SK-N-SH treated with all-trans-retinoic acid at 6 μM for 48 hours (cell line): ENCODE measurements at regions not wholly inside any gene's neighbourhood (a gene's known extent, or its start where the extent isn't known, plus 50 kb on each side); places are given as distances from the start of the nearest gene placed in this dataset.

Source experiments
- ATAC-seq: fragments of 200-7000 bp; cut with Tn5 transposase; 3 replicates; pipeline ENCODE4 v1.9.1; 2020; ENCODE audit warnings: mild to moderate bottlenecking, moderate library complexity
- ARNTL ChIP-seq: fragments of 450-650 bp; formaldehyde crosslinking; IDR thresholded peaks from 2 replicates; pipeline ENCODE4 v1.5.0; 2020; ENCODE audit warnings: low read depth, mild to moderate bottlenecking, moderate library complexity, borderline replicate concordance
- CREB5 ChIP-seq: fragments of 250-450 bp; sonication (Bioruptor Pico); IDR thresholded peaks from 2 replicates; pipeline ENCODE4 v1.5.1; 2020; ENCODE audit warnings: low read depth, mild to moderate bottlenecking, moderate library complexity
- CSDC2 ChIP-seq: fragments of 250-450 bp; sonication (Bioruptor Pico); IDR thresholded peaks from 2 replicates; pipeline ENCODE4 v1.5.0; 2020; ENCODE audit warnings: mild to moderate bottlenecking, moderate library complexity
- ESRRG ChIP-seq: fragments of 250-450 bp; sonication (Bioruptor Pico); IDR thresholded peaks from 2 replicates; pipeline ENCODE4 v1.6.1; 2021; ENCODE audit warnings: mild to moderate bottlenecking
- GLIS3 ChIP-seq: fragments of 250-450 bp; sonication (Bioruptor Pico); IDR thresholded peaks from 2 replicates; pipeline ENCODE4 v1.5.0; 2020; ENCODE audit warnings: mild to moderate bottlenecking, moderate library complexity
- OSR1 ChIP-seq: fragments of 250-450 bp; sonication (Bioruptor Pico); IDR thresholded peaks from 2 replicates; pipeline ENCODE4 v1.8.0; 2022; ENCODE audit warnings: moderate library complexity, mild to moderate bottlenecking, inconsistent platforms
- PATZ1 ChIP-seq: fragments of 250-450 bp; sonication (Bioruptor Pico); IDR thresholded peaks from 2 replicates; pipeline ENCODE4 v1.8.0; 2020; ENCODE audit warnings: mild to moderate bottlenecking, moderate library complexity, borderline replicate concordance
- POU6F1 ChIP-seq: fragments of 250-450 bp; sonication (Bioruptor Pico); IDR thresholded peaks from 2 replicates; pipeline ENCODE4 v1.8.0; 2021; ENCODE audit warnings: low read depth, mild to moderate bottlenecking, moderate library complexity, borderline replicate concordance
- PPARA ChIP-seq: fragments of 250-450 bp; sonication (Bioruptor Pico); IDR thresholded peaks from 2 replicates; pipeline ENCODE4 v1.5.0; 2020; ENCODE audit warnings: mild to moderate bottlenecking, borderline replicate concordance
- RARB ChIP-seq: fragments of 250-450 bp; sonication (Bioruptor Pico); IDR thresholded peaks from 2 replicates; pipeline ENCODE4 v1.8.0; 2021; ENCODE audit warnings: mild to moderate bottlenecking, moderate library complexity
- SNAI2 ChIP-seq: fragments of 250-450 bp; sonication (Bioruptor Pico); IDR thresholded peaks from 2 replicates; pipeline ENCODE4 v1.5.0; 2020; ENCODE audit warnings: mild to moderate bottlenecking, moderate library complexity
- TCF4 ChIP-seq: fragments of 250-450 bp; sonication (Bioruptor Pico); IDR thresholded peaks from 2 replicates; pipeline ENCODE4 v1.8.0; 2021; ENCODE audit warnings: mild to moderate bottlenecking, moderate library complexity, borderline replicate concordance
- TOX ChIP-seq: fragments of 250-450 bp; sonication (Bioruptor Pico); IDR thresholded peaks from 2 replicates; pipeline ENCODE4 v1.8.0; 2021; ENCODE audit warnings: mild to moderate bottlenecking, moderate library complexity, borderline replicate concordance
- TSHZ2 ChIP-seq: fragments of 250-450 bp; sonication (Bioruptor Pico); IDR thresholded peaks from 2 replicates; pipeline ENCODE4 v1.5.0; 2020; ENCODE audit warnings: mild to moderate bottlenecking, moderate library complexity
- ZC3H10 ChIP-seq: fragments of 250-450 bp; sonication (Bioruptor Pico); IDR thresholded peaks from 2 replicates; pipeline ENCODE4 v1.5.1; 2021; ENCODE audit warnings: mild to moderate bottlenecking, moderate library complexity
- ZFP3 ChIP-seq: fragments of 250-450 bp; sonication (Bioruptor Pico); IDR thresholded peaks from 2 replicates; pipeline ENCODE4 v1.5.0; 2020; ENCODE audit warnings: mild to moderate bottlenecking, moderate library complexity
- ZFP30 ChIP-seq: fragments of 450-650 bp; formaldehyde crosslinking; IDR thresholded peaks from 2 replicates; pipeline ENCODE4 v1.5.0; 2022; ENCODE audit warnings: mild to moderate bottlenecking, moderate library complexity
- ZNF565 ChIP-seq: fragments of 450-650 bp; formaldehyde crosslinking; conservative IDR thresholded peaks from 2 replicates; pipeline ENCODE4 v1.5.0; 2020; ENCODE audit warnings: low read depth, mild to moderate bottlenecking, moderate library complexity
- ZNF8 ChIP-seq: fragments of 450-650 bp; formaldehyde crosslinking; IDR thresholded peaks from 2 replicates; pipeline ENCODE4 v1.5.0; 2020; ENCODE audit warnings: mild to moderate bottlenecking, moderate library complexity

GRCh38 chr2:122651780-122652179 is 896.3 kb downstream of the TSN start:
- no peak for ATAC-seq
- no peak for TF ChIP-seq OSR1 (CRISPR knock-in tag)

GRCh38 chr2:122652670-122653069 is 897.2 kb downstream of the TSN start:
- ATAC-seq: no peak
- TF ChIP-seq TCF4 (no peak), PATZ1 (no peak), SNAI2 (CRISPR knock-in tag) (no peak), ZFP3 (CRISPR knock-in tag) (no peak)

GRCh38 chr2:122656403-122656802 is 901.0 kb downstream of the TSN start:
- no peak for TF ChIP-seq TCF4
- no peak for TF ChIP-seq POU6F1 (CRISPR knock-in tag)
- no peak for TF ChIP-seq ZNF565 (CRISPR knock-in tag)
- no peak for TF ChIP-seq CSDC2 (CRISPR knock-in tag)
- TF ChIP-seq TOX (CRISPR knock-in tag): no peak
- TF ChIP-seq ESRRG (CRISPR knock-in tag): no peak
- no peak for TF ChIP-seq PPARA (CRISPR knock-in tag)
- TF ChIP-seq OSR1 (CRISPR knock-in tag): no peak
- TF ChIP-seq ZC3H10 (CRISPR knock-in tag): no peak
- no peak for TF ChIP-seq RARB (CRISPR knock-in tag)
- ATAC-seq: no peak

GRCh38 chr2:122660786-122661634 is 905.6 kb downstream of the TSN start:
- TF ChIP-seq ZC3H10 (CRISPR knock-in tag) (no peak), PATZ1 (no peak), TSHZ2 (no peak), POU6F1 (CRISPR knock-in tag) (no peak), ZNF8 (CRISPR knock-in tag) (no peak), GLIS3 (CRISPR knock-in tag) (no peak), CREB5 (CRISPR knock-in tag) (no peak), OSR1 (CRISPR knock-in tag) (no peak), PPARA (CRISPR knock-in tag) (no peak), ARNTL (CRISPR knock-in tag) (no peak), SNAI2 (CRISPR knock-in tag) (no peak), ZFP30 (CRISPR knock-in tag) (no peak), TOX (CRISPR knock-in tag) (no peak)
- no peak for ATAC-seq
